Stimulated activated CD4-positive, alpha-beta T cell treated with anti-CD3 and anti-CD28 coated beads, Interleukin-1b, Interleukin-23, amount 100 ng/mL, for 1 hour (primary cell): ENCODE measurements at regions not wholly inside any gene's neighbourhood (a gene's known extent, or its start where the extent isn't known, plus 50 kb on each side); places are given as distances from the start of the nearest gene placed in this dataset.

ENCODE experiments used
- DNase-seq, 2 donors: peaks; one replicate each; pipeline ENCODE4 v3.0.0-alpha.2; 2020; ENCODE audit warnings: low read depth in 2 of 2

DNA sequence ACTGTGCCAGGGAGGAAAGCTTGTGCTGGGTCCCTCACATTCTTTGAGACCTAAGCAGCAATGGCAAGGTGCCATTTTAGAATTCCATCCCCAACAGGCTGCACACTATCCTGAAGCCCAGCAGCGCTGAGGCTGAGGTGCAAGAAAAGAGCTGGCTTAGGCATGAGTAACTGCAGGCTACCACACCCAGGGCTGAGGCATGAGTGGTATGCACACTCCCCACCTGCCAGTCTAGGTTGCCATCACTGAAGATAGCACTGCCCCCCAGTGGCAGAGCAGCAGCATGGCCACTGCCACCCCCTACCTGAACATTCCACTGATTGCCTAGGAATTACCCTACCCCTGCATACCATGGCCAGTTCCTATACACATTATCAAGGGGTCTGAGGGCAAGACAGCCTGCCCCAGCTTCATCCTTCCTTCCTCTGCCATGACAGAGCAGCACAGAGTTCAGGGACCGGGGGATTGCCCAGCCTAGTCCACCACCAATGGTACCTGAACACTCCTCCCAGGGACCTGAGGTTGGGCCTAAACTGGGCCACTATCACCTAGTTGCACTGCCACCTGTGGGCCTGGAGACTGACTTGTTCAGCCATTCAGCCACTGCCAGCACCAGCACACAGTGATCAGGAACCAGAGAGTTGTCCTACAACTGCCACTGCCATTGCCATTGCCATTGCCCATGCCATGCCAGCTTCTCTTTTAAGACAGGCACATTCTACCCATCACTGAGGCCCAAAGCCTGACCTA, 129.8 kb downstream of the SATB1 start:
- DNase-seq: no peak

DNA sequence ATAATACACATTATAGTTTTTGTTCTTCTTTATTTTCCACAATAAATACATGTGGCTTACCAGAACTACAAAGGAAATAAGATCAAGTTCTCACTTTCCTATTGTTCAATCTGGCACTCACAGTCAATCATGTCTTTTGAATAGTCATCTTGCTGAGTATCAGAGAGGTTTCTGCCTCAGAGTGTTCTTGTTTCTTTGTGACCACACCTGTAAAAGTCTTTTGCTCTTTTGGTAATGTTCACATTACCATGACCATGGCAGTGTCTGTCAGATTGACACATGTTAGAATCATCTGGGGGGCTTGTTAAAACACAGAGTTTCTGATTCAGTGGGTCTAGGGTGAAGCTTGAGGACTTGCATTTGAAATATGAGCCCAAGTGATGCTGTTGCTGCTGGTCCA, 135.0 kb downstream of the SATB1 start:
- no peak for DNase-seq

DNA sequence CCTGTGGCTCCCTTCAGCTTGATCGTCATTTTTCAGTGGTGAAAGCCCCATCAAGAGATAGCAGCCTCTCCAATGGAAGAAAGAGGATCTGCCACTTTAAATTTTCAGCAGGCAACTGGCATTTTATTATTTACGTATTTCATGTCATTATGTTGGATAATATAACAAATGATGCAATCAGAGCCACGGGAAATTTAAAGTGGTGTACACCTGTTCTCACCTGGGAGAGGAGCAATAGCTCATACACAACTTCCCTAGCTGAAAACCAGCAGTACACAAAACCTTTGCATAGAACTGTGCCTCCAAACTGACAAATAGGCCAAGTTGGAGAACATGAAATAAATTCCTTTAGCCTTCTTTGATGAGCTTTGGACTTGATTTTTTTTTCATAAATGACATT, 136.9 kb downstream of the SATB1 start:
- no peak for DNase-seq

DNA sequence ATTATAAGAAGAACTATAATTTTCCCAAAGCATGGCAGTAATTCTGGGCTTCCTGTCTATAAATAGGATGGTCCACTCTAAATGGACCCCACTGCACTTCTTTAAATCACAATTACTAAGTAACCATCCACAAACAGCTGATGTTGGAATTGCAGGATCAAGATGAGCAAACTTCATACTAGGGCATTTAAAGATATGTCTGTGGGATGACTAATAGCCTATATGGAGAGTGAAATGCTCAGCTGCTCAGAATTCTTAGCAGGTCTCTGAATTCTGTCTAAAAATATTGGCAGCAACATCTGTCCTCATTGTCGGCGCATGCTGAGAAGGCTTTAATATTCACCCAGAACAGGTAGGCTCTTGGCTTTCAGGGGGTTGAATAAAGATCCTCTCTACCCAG, 140.4 kb downstream of the SATB1 start:
- no peak for DNase-seq

DNA sequence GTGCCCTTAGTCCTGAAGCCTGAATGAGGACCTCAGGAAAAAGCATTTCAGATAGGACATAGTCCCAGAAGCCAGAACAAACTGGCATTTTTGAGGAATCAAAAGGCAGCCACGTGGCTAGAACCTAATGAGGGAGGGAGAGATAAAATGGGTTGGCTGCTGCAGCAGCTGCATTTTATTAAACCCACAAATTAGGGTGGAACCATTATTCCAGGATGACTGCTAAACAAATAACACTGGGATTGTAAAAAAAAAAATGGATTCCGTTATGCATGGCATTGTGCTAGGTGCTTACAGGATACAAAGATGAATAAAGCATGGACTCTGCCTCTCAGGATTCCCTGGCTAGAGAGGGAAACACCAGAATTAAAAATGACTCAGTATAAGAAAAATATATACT, 141.5 kb downstream of the SATB1 start:
- no peak for DNase-seq

DNA sequence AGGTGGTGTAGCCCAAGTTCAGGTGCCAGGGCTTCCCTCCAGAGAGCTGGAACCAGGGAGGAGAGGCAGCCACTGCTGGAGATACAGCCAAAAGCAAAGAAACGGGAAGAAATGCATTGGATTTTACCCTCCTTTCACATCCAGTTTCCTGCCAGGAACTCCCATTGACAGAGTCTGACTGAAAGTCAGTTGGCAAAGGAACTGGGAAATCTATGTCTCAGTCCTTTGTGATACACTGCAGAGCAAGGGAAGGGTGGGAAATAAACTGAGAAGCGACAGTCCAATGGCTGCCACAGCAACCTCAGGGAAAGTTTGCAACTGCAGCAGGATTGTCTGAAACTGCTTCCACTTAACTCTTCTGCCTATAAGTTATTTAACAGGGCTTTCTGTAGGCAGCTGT, 142.6 kb downstream of the SATB1 start:
- no peak for DNase-seq

DNA sequence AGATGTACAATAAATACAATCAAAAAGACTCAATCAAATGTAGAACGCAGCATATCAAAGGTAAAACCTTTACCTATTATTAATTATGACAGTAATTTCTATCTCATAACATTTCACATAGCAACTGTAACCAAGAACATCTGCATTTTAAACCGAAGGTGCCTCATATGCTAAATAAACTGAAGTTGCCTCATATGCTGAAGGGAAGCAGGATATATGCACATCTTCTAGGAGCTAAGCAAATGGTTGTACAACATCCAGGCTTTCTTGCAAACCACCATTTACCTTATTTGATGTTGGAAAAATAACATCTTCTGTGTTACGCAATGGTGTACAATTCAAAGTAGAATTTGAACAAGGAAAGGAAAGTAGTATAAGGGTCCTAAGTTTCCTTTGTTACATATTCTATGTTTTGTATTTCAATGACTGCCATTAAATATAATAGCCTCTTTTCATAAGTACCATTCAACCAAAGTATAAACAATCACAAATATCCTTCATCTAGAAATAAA, 145.9 kb downstream of the SATB1 start:
- no peak for DNase-seq

DNA sequence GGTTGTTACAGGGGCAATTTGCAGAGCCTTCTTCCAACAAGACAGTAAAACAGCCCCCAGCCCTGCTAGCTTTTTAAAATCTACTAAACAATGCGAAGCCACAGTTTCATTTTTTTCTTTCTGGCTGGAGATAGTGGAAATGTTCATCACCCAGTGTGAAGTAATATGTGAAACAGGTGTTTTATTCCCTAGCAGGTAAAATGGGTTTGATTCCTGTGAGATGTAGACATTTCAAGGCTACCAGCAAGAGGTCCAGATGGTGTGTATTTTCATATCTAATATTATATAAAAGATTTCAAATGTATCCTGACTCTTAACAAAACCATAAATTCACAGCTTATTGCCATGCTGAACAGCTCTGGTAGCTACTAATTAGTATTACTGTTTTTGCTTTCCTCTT, 160.3 kb downstream of the SATB1 start:
- no peak for DNase-seq

DNA sequence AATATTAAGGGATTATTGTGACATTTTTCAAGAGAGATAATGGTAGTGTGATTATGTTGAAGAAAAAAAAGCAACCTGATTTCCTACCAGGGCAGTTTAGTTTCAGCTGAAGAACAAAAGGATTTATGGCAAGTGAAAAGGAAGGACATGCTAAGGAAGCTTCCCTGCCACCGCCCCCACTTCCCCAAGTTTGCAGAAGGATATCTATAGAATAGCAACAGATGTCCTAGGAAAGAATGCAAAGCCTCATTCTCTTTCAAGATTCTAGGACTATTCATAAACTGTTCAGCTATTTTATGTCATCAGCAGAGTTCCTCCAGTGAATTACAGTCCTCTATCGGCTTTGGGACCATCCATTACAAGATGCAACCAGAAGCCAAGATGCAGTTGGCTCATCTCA, 160.8 kb downstream of the SATB1 start:
- no peak for DNase-seq

DNA sequence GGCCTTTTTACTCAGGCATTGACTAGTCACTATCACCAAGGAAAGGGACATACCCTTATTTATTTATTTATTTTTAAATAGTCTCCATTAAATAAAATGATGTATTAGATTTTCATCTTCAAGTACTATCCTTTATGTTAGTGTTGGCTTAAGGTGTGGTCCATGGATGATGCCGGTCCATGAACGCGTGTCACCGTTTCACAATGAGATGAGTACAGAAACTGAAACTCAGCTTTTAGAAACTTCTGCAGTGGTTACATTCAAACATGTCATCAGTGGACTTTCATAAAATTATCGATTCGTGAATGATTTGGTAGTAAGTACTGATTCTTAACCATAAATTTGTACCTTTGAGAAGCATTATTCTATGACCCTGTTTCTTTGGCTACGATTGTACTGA, 166.6 kb downstream of the SATB1 start:
- DNase-seq: no peak

DNA sequence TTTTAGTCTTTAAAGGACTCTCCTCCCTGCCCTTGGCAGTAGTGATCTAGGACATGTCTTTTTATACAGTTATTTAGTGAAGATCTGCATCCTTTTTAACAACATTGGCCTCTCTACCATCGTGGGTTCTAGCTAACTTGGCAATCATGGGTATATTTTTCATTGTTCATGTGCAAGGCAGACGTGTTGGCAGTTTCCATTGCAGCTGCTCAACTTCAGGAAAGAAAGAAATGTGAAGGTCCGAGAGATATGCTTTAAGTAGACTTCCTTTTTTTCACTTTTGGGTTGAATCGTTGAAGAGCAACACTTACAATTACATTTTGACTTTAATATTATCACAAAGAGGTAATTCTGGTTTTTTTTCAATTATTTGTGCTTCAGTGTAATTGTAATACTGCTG, 172.6 kb downstream of the SATB1 start:
- no peak for DNase-seq

DNA sequence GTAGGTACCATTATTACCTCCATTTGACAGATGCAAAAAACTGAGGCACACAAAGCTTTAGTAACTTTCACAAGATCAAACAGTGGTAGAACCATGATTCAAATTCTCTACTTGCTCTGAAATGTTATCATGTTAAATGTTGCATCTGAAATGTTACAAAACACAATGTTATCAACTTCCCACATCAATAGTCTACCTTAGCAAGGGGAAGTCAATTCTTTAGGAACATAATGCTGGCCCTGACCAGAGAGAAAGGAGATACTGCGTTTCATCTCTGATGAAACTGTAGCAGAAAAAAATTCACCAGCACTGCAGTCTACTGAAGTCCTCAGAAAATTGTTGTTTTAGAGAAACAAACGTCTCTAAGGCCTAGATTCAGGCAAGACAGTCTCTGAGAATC, 174.1 kb downstream of the SATB1 start:
- no peak for DNase-seq

DNA sequence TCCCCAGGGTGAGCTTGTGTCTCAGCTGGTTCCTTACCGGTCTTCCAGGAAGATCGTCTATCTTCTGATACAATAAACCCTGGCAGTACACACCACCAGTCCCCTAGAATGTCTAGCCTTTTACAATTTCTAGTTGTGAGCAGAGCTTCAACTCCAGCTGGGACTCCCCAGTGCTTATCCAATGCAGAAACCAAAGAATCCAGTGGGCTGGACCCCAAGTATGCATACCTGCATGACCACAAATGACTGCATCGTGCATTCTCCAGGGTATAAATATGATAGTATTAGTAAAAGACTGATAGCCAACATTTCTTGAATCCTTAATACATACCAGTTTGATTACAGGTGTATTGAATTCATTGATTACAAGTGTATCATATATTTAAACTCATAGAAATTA, 176.0 kb downstream of the SATB1 start:
- no peak for DNase-seq

DNA sequence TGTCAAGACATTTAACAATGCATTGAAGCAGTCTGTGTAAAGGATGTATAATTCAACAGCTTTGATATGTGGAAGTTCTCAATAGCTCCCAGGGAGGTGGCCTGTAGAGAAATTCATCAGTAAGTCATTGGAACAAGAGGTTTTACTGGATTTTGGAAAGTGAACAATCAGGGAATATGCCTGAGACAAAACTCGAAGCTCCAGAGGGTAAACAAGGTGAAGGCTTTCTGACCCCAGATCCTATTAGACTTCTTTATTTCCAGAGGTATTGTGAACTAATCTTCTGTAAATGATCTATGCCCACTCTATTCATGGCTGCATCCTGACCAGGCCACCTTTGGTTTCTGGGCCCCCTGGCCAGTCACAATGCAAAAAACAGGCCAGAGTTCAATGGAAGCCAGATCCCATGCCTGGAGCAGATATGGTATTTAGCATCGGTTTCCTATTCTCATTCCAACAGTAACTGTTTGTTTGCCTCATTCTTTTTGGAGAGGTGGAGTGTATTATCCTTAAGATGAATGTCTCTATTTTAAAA, 177.3 kb downstream of the SATB1 start:
- no peak for DNase-seq

DNA sequence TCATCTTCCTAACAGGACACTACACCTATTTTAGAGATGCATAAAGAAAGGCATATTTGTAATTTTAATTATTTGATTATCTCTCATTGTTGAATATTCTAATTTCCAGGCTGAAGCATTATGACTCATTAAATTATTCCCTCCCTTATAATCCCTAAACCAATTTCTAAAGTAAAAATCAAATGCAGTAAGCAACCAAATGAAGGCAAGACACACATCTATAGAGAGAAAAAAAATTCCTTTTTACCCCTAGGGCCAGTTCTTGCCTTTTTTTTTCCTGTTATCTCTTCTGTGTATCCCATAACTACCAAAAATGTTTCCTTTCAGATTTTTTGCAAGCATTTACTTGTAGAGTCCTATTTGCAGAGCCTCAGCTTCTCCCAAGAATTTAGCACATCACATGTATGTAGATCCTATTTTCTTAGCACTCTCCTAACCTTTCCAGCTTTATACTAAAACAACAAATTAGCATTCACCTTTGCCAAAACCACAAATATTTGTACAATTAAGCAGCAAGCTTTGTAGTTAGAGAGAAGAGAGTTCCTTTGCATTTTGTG, 177.9 kb downstream of the SATB1 start:
- DNase-seq: no peak

DNA sequence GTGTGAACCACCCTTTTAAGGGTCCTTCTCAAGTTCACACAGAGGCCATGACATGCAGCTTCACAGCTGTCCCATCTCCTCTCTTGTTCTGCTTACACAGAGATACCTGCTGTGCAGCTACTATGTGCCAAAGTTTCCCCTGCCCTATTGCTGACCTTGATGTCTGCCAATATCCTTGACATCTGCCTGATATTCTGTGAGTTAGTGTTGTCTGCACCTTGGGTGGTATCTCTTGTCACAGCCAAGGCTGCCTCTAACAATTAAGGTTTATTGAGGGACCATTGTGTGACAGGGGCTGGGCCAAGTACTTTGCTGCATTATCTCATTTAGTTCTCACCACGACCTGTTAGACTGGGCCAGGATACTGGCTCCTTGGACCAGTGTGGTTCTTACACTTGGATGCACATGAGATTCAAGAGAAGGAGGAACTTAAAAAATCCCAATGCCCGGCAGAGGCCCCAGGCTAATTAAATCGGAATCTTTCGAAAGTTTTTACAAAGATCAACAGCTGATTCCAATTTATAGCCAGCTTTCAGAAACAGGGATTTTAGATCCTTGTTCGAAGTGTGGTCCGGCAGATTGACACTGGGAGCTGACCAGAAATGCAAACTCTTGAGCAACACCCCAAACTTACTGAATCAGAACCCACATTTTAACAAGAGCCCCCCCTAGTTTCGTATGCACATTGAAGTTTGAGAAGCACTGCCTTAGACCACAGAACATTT, 178.6 kb downstream of the SATB1 start:
- DNase-seq: no peak

DNA sequence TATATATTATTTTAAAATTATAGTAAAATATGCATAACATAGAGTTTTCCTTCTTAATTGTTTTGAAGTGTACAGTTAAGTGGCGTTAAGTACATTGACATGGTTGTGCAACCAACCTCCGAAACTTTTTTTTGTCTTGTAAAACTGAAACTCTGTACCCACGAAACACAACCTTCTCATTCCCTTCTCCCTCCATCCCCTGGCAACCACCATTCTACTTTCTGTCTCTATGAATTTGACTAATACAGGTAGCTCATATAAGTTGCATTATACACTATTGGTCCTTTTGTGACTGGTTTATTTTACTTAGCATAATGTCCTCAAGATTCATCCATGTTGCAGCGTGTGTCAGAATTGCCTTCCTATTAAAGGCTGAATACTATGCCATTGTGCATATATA, 179.4 kb downstream of the SATB1 start:
- no peak for DNase-seq

DNA sequence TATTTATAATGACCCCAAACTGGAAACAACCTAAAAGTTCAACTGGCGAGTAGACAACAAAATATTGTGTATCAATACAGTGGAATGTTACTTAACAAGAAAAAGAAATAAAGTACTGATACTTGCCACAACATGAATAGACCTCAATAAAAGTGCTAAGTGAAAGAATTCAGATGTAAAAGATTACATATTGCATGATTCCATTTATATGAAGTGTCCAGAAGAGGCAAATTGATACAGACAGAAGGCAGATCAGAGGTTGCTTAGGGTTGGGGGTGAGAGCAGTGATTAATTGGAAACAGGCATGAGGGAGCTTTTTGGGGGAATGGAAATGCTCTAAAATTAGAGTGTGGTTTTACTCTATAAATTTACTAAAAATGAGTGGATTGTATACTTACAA, 183.3 kb downstream of the SATB1 start:
- no peak for DNase-seq

DNA sequence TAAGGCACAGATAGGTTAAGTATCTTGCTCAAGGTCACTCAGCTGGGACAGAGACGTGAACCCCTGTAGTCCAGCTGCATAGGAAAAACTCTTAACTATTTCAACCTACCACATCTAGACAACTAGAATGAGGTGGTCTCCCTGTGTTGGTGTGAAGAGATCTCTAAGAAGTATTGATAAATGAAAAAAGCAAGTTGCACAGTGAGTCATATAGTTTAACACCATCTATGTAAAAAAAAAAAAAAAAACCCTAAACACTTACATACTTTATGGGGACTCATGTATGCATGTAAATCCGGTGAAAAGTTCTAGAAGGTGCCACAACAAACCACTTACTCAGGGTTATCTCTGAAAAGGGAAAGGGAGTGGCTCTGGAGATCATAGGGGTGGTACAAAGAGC, 185.5 kb downstream of the SATB1 start:
- no peak for DNase-seq

DNA sequence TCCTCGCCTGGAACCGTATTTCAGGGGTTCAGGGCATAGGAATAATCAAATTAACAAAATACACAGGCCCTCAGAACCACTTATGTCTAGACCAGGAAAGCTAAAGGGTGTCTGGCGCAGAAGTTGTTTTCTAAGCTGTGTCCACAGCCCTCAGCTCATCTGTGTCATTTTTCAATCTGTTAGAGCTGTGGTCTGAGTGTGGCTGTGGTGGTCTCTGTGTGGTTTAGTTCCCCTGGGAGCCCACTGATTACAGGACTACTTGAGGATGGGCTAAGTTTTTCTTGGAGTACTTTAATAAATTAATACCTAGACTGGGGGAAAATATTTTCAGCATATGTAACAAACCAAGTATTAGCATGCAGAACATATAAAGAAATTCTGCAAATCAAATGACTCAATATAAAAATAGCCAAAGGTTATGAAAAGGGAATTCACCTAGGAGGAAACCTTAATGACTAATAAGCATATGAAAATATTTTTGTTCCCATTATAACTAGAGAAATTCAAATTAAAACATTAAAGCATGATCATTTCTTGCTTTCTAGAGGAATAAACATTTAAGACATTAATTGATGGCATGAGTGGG, 186.3 kb downstream of the SATB1 start:
- DNase-seq: no peak

DNA sequence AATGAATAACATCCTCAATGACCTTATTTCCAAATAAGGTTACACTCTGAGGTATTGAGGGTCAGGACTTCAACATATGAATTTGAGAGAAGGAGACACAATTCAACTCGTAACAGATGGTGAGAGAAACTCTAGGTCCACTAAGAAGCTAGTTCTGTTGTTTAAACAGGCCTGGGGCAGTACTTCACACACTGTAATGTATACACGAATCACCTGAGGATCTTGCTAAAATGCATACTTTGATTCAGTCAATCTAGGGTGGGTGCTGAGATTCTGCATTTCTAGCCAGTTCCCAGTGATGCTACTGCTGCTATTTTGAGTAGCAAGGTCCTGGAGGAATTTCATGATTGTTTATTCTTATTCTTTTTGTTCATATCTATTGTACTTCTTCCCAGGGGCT, 186.8 kb downstream of the SATB1 start:
- DNase-seq: no peak

DNA sequence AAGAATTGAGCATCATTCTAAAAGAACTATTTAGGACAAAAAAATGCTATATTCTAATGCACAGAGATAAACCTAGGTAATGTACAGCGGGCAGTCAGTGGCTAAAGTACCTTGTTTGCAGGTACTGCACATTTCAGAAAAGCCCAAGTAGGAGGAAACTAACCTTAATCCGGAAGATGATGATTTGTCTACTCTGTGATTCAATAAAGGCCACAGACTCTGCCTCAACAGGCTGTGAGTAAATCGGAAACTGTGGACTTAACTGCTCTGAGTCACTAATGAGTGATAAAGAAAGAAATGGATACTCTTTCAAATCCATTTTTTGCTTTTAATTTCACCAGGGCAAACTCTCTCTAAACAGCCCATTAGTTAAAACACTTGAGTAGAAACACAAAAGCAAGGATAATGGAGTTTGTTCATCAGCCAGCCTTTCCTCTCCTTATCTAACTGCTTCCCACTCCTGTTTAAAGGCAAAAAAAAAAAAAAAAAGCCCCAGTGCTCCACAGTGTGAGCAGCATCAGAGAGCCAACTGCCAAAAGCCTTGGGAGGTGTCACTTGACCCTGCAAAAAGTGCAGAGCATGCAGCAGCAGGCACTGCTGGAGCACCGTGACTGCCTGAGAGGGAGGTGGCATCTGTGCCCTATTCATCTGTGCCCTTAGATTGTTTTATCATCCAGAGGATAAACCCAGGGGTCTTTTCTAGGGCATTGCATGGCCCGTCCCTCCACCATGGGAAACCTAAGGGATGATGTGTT, 187.7 kb downstream of the SATB1 start:
- no peak for DNase-seq
